ENCODE measurements at regions not wholly inside any gene's neighbourhood (a gene's known extent, or its start where the extent isn't known, plus 50 kb on each side); places are given as distances from the start of the nearest gene placed in this dataset.

GRCh38 chr2:65939687-65940086, 495.2 kb upstream of the MEIS1 start:
- no peak for TF ChIP-seq CTCF (IDR thresholded peaks at IDR 0.05)
- Histone ChIP-seq H3K9me3 (no peaks in the 10 kb centered on the region), H3K4me1 (no peaks in the 10 kb centered on the region), H3K36me3 (no peaks in the 10 kb centered on the region), H3K27me3 (no peaks in the 10 kb centered on the region), H3K27ac (no peak overlapping the region), H3K4me3 (no peak overlapping the region)
- DNase-seq (ENCODE audit: low spot score) = no peak

- no peak overlapping the region for H3K27ac ChIP-seq
- no peaks in the 10 kb centered on the region for H3K4me1 ChIP-seq
- no peaks in the 10 kb centered on the region for H3K36me3 ChIP-seq
- no peak overlapping the region for H3K4me3 ChIP-seq
- H3K27me3 ChIP-seq = no peaks in the 10 kb centered on the region
- H3K9me3 ChIP-seq = no peaks in the 10 kb centered on the region
- no peak for DNase-seq (ENCODE audit: low spot score)
- no peak for TF ChIP-seq CTCF (IDR thresholded peaks at IDR 0.05)
Observed at GRCh38 chr2:65937379-65938160, 497.4 kb upstream of the MEIS1 start.

GRCh38 chr2:65934992-65935629, 499.8 kb upstream of the MEIS1 start:
- no peak overlapping the region for H3K27ac ChIP-seq
- no peak for TF ChIP-seq CTCF (IDR thresholded peaks at IDR 0.05)
- no peaks in the 10 kb centered on the region for H3K9me3 ChIP-seq
- H3K4me3 ChIP-seq = no peak overlapping the region
- no peaks in the 10 kb centered on the region for H3K4me1 ChIP-seq
- H3K36me3 ChIP-seq = no peaks in the 10 kb centered on the region
- no peak for DNase-seq (ENCODE audit: low spot score)
- no peaks in the 10 kb centered on the region for H3K27me3 ChIP-seq

GRCh38 chr2:65932571-65932970, 500.2 kb upstream of the SPRED2 start:
- DNase-seq (ENCODE audit: low spot score) = no peak
- no peaks in the 10 kb centered on the region for H3K9me3 ChIP-seq
- H3K36me3 ChIP-seq = no peaks in the 10 kb centered on the region
- H3K27me3 ChIP-seq = no peaks in the 10 kb centered on the region
- no peaks in the 10 kb centered on the region for H3K4me1 ChIP-seq
- H3K4me3 ChIP-seq = no peak overlapping the region
- TF ChIP-seq CTCF (IDR thresholded peaks at IDR 0.05) = no peak
- H3K27ac ChIP-seq = no peak overlapping the region

GRCh38 chr2:65931056-65931455, 498.7 kb upstream of the SPRED2 start:
- H3K27ac ChIP-seq = no peak overlapping the region
- no peaks in the 10 kb centered on the region for H3K9me3 ChIP-seq
- no peaks in the 10 kb centered on the region for H3K27me3 ChIP-seq
- no peak for DNase-seq (ENCODE audit: low spot score)
- no peak overlapping the region for H3K4me3 ChIP-seq
- no peaks in the 10 kb centered on the region for H3K4me1 ChIP-seq
- TF ChIP-seq CTCF (IDR thresholded peaks at IDR 0.05) = no peak
- no peaks in the 10 kb centered on the region for H3K36me3 ChIP-seq

Measured in right atrium auricular region (tissue), 2 donors.